ENCODE measurements at regions not wholly inside any gene's neighbourhood (a gene's known extent, or its start where the extent isn't known, plus 50 kb on each side); places are given as distances from the start of the nearest gene placed in this dataset.

GRCh38 chr5:125558466-125558865 lies 812.0 kb upstream of the ZNF608 start:
- TF ChIP-seq CTCF (IDR thresholded peaks at IDR 0.05; ENCODE audit: borderline replicate concordance) = no peak
- no peaks in the 10 kb centered on the region for H3K27me3 ChIP-seq (ENCODE audit: low read depth)
- no peak overlapping the region for H3K4me3 ChIP-seq
- no peaks in the 10 kb centered on the region for H3K4me1 ChIP-seq
- intact Hi-C loops (cut with micrococcal nuclease) = no loop called here
- no peak overlapping the region for H3K27ac ChIP-seq (replicated peaks)
- no peaks in the 10 kb centered on the region for H3K9me3 ChIP-seq (replicated peaks)
- DNase-seq = no peak
- no peaks in the 10 kb centered on the region for H3K36me3 ChIP-seq

DNA sequence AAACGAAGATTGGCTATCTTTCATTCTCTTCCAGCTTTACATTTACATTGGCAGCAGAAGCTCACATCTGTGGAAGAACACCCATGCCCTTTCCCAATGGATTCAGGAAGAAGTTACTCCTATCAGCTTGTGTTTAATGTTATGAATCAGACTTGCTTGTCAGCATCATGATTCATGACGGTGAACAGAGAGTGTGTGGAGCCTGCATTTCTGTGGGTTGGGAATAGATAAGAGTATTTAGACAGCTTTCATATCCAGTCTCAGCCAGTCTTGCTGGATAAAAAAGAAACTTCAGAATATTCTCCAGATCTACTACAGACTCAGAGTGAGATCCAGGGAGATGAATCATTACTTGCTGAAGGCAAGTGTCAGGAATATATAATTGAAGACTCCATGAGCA lies 812.9 kb upstream of the ZNF608 start:
- no peaks in the 10 kb centered on the region for H3K36me3 ChIP-seq
- no peaks in the 10 kb centered on the region for H3K9me3 ChIP-seq (replicated peaks)
- no peak overlapping the region for H3K27ac ChIP-seq (replicated peaks)
- H3K27me3 ChIP-seq (ENCODE audit: low read depth) = no peaks in the 10 kb centered on the region
- TF ChIP-seq CTCF (IDR thresholded peaks at IDR 0.05; ENCODE audit: borderline replicate concordance) = no peak
- no peak for DNase-seq
- intact Hi-C loops (cut with micrococcal nuclease) = no loop called here
- H3K4me1 ChIP-seq = no peaks in the 10 kb centered on the region
- no peak overlapping the region for H3K4me3 ChIP-seq

DNA sequence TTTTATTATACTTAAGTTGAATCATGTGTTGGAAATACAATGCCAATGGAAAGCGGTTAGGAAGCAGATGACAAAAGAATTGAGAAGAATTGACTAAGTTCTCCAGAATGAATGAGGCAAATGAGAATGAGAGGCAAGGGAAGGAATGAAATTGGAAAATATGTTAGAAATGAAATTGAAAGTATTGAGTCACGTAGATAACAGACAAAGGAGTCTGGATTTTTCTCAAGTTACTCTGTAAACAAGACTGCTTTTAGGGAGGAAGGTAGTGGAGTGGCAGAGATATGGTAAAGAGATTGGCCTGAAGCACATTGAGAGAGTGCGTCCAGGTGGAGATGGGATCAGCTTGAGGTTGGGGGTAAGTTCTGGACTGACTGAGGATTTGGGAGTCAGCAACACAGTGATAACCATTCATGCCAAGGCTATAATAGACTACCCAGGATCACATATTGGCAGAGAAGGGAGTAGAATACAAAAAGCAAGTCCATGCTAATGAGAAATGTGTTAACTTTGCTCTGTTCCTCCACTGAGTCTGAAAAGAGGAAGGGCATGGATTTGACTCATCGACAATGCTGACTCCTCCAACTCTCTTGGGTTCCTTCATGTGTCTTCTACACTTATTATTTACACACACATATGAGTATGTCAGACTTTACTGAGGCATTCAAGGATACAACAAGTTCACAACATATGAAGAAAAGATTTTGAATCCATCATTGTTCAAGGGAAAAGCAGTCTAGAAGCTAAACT lies 814.2 kb upstream of the ZNF608 start:
- Histone ChIP-seq H3K36me3 (no peaks in the 10 kb centered on the region), H3K27ac (replicated peaks) (no peak overlapping the region), H3K9me3 (replicated peaks) (no peaks in the 10 kb centered on the region), H3K4me1 (no peaks in the 10 kb centered on the region), H3K27me3 (ENCODE audit: low read depth) (no peaks in the 10 kb centered on the region), H3K4me3 (no peak overlapping the region)
- TF ChIP-seq CTCF (IDR thresholded peaks at IDR 0.05; ENCODE audit: borderline replicate concordance) = no peak
- intact Hi-C loops (cut with micrococcal nuclease) = no loop called here
- DNase-seq = no peak

- Histone ChIP-seq H3K36me3 (no peaks in the 10 kb centered on the region), H3K9me3 (replicated peaks) (peaks cover 7% of the 10 kb centered on the region), H3K4me1 (no peaks in the 10 kb centered on the region), H3K27me3 (ENCODE audit: low read depth) (no peaks in the 10 kb centered on the region), H3K27ac (replicated peaks) (no peak overlapping the region), H3K4me3 (no peak overlapping the region)
- DNase-seq = no peak
- TF ChIP-seq CTCF (IDR thresholded peaks at IDR 0.05; ENCODE audit: borderline replicate concordance) = no peak
- intact Hi-C loops (cut with micrococcal nuclease) = no loop called here
Measured at GRCh38 chr5:125564317-125564975, 818.0 kb upstream of the ZNF608 start.

- Histone ChIP-seq H3K4me1 (peaks cover 10% of the 10 kb centered on the region), H3K4me3 (no peak overlapping the region), H3K27ac (replicated peaks) (no peak overlapping the region), H3K9me3 (replicated peaks) (peaks cover 8% of the 10 kb centered on the region), H3K27me3 (ENCODE audit: low read depth) (no peaks in the 10 kb centered on the region), H3K36me3 (no peaks in the 10 kb centered on the region)
- intact Hi-C loops (cut with micrococcal nuclease) = no loop called here
- DNase-seq = no peak
- no peak for TF ChIP-seq CTCF (IDR thresholded peaks at IDR 0.05; ENCODE audit: borderline replicate concordance)
Measured at GRCh38 chr5:125574491-125575044, 828.1 kb upstream of the ZNF608 start.

Measured in left ventricle myocardium inferior (tissue), 1 donor.